Suprapubic skin (tissue), 4 donors: ENCODE measurements at regions not wholly inside any gene's neighbourhood (a gene's known extent, or its start where the extent isn't known, plus 50 kb on each side); places are given as distances from the start of the nearest gene placed in this dataset.

ENCODE experiments used
- DNase-seq, 2 donors: peaks; one replicate each; pipeline ENCODE4 v3.0.0-alpha.2; 2019; ENCODE audit warnings: low spot score in 2 of 2
- H3K27ac ChIP-seq: fragments of 200-600 bp; sonication (generic); one replicate; pipeline ENCODE4 v1.5.1; 2019
- H3K27me3 ChIP-seq: fragments of 200-600 bp; sonication (generic); one replicate; pipeline ENCODE4 v1.5.1; 2019
- H3K36me3 ChIP-seq: fragments of 200-600 bp; sonication (generic); one replicate; pipeline ENCODE4 v1.5.1; 2019
- H3K4me1 ChIP-seq: fragments of 200-600 bp; sonication (generic); one replicate; pipeline ENCODE4 v1.5.1; 2019
- H3K4me3 ChIP-seq: fragments of 200-600 bp; sonication (generic); one replicate; pipeline ENCODE4 v1.5.1; 2019; ENCODE audit warnings: mild to moderate bottlenecking
- H3K9me3 ChIP-seq: fragments of 200-600 bp; sonication (generic); one replicate; pipeline ENCODE4 v1.5.1; 2019
- EP300 ChIP-seq: sonication (generic); formaldehyde crosslinking; IDR thresholded peaks from one replicate; pipeline ENCODE4 v1.6.1; 2017; ENCODE audit warnings: antibody characterized with exemption
- POLR2A ChIP-seq, 2 donors: fragments of 450-650 bp; IDR thresholded peaks; one replicate each; pipeline ENCODE4 v1.6.1; 2017; ENCODE audit warnings: antibody characterized with exemption in 2 of 2, mild to moderate bottlenecking in 2 of 2, moderate library complexity in 2 of 2
- POLR2AphosphoS5 ChIP-seq, 3 donors: sonication (generic); formaldehyde crosslinking; IDR thresholded peaks; one replicate each; pipeline ENCODE4 v1.6.1; 2017; ENCODE audit warnings: antibody characterized with exemption in 3 of 3
- WGBS: methylation state at CpG from one replicate; pipeline ENCODE4 v1.1.5; 2018; 5-methylcytosine and 5-hydroxymethylcytosine counted together
- TF ChIP-seq, protein P1 (sequence below), 2 donors: fragments of 200-600 bp in 1 of 2; fragments of 450-650 bp in 1 of 2; sonication (generic) in 1 of 2; IDR thresholded peaks; one replicate each; pipeline ENCODE4 v1.5.1; 2016 to 2019; ENCODE audit warnings: antibody characterized with exemption in 2 of 2, mild to moderate bottlenecking in 1 of 2, moderate library complexity in 1 of 2

- Histone ChIP-seq H3K9me3 (no peaks in the 10 kb centered on the region), H3K36me3 (no peaks in the 10 kb centered on the region), H3K4me1 (no peaks in the 10 kb centered on the region), H3K4me3 (no peak overlapping the region), H3K27ac (no peak overlapping the region), H3K27me3 (no peaks in the 10 kb centered on the region)
- DNase-seq: no peak
- TF ChIP-seq POLR2A (IDR thresholded peaks at IDR 0.05) (no peak), POLR2AphosphoS5 (IDR thresholded peaks at IDR 0.05) (no peak), EP300 (no peak)
- TF ChIP-seq, protein P1, sequence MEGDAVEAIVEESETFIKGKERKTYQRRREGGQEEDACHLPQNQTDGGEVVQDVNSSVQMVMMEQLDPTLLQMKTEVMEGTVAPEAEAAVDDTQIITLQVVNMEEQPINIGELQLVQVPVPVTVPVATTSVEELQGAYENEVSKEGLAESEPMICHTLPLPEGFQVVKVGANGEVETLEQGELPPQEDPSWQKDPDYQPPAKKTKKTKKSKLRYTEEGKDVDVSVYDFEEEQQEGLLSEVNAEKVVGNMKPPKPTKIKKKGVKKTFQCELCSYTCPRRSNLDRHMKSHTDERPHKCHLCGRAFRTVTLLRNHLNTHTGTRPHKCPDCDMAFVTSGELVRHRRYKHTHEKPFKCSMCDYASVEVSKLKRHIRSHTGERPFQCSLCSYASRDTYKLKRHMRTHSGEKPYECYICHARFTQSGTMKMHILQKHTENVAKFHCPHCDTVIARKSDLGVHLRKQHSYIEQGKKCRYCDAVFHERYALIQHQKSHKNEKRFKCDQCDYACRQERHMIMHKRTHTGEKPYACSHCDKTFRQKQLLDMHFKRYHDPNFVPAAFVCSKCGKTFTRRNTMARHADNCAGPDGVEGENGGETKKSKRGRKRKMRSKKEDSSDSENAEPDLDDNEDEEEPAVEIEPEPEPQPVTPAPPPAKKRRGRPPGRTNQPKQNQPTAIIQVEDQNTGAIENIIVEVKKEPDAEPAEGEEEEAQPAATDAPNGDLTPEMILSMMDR (IDR thresholded peaks at IDR 0.05): no peak
Observed at GRCh38 chr3:78277801-78278200, 1237.9 kb downstream of the ROBO2 start.

- no peak overlapping the region for H3K4me3 ChIP-seq
- H3K36me3 ChIP-seq: no peaks in the 10 kb centered on the region
- H3K27me3 ChIP-seq: no peaks in the 10 kb centered on the region
- H3K27ac ChIP-seq: no peak overlapping the region
- H3K4me1 ChIP-seq: no peaks in the 10 kb centered on the region
- H3K9me3 ChIP-seq: no peaks in the 10 kb centered on the region
- no peak for DNase-seq
- TF ChIP-seq POLR2AphosphoS5 (IDR thresholded peaks at IDR 0.05) (no peak), POLR2A (IDR thresholded peaks at IDR 0.05) (no peak), EP300 (no peak)
- 85% methylated on average over 3 of the region's 3 CpGs for WGBS
Observed at GRCh38 chr3:78279091-78279490, 1239.2 kb downstream of the ROBO2 start.

DNA sequence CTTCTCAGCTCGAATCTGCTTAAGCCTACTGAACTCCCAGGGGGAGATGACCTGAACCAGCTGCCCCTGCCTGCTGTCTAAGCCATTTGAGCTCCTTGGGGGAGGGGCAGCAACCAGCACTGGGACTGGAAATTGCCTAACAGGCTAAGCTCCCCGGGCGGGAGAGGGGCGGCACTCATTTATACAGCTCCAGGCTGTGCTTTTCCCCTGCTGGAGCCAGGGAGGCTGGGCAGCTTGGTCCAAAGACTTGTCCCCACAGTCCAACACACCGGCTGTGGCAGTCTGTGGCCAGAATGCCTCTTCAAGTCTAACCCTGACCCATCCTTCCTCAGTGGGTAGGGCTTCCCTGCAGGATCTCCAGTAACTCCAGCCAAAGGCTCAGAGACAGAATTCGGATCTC is 1241.5 kb downstream of the ROBO2 start:
- H3K9me3 ChIP-seq: no peaks in the 10 kb centered on the region
- 88% methylated on average over 2 of the region's 6 CpGs for WGBS
- DNase-seq: no peak
- no peaks in the 10 kb centered on the region for H3K4me1 ChIP-seq
- no peaks in the 10 kb centered on the region for H3K27me3 ChIP-seq
- no peak overlapping the region for H3K4me3 ChIP-seq
- TF ChIP-seq, protein P1 (IDR thresholded peaks at IDR 0.05): no peak
- TF ChIP-seq POLR2AphosphoS5 (IDR thresholded peaks at IDR 0.05) (no peak), POLR2A (IDR thresholded peaks at IDR 0.05) (no peak), EP300 (no peak)
- H3K27ac ChIP-seq: no peak overlapping the region
- no peaks in the 10 kb centered on the region for H3K36me3 ChIP-seq

- H3K27ac ChIP-seq: no peak overlapping the region
- H3K27me3 ChIP-seq: no peaks in the 10 kb centered on the region
- no peaks in the 10 kb centered on the region for H3K9me3 ChIP-seq
- DNase-seq: no peak
- TF ChIP-seq POLR2A (IDR thresholded peaks at IDR 0.05) (no peak), POLR2AphosphoS5 (IDR thresholded peaks at IDR 0.05) (no peak), EP300 (no peak)
- TF ChIP-seq, protein P1 (IDR thresholded peaks at IDR 0.05): no peak
- H3K36me3 ChIP-seq: no peaks in the 10 kb centered on the region
- no peak overlapping the region for H3K4me3 ChIP-seq
- whole genome bisulfite sequencing: 93% methylated on average over 2 of the region's 2 CpGs
- H3K4me1 ChIP-seq: no peaks in the 10 kb centered on the region
Observed at GRCh38 chr3:78283994-78284393, 1244.1 kb downstream of the ROBO2 start.

- no peak overlapping the region for H3K4me3 ChIP-seq
- WGBS: 85% methylated on average over 6 of the region's 6 CpGs
- H3K36me3 ChIP-seq: no peaks in the 10 kb centered on the region
- H3K9me3 ChIP-seq: no peaks in the 10 kb centered on the region
- H3K4me1 ChIP-seq: no peaks in the 10 kb centered on the region
- no peak for TF ChIP-seq POLR2AphosphoS5 (IDR thresholded peaks at IDR 0.05)
- TF ChIP-seq EP300: no peak
- TF ChIP-seq, protein P1 (IDR thresholded peaks at IDR 0.05): no peak
- no peak for DNase-seq
- no peaks in the 10 kb centered on the region for H3K27me3 ChIP-seq
- H3K27ac ChIP-seq: no peak overlapping the region
Observed at GRCh38 chr3:78285032-78285728, 1245.3 kb downstream of the ROBO2 start.

- no peak overlapping the region for H3K4me3 ChIP-seq
- H3K4me1 ChIP-seq: no peaks in the 10 kb centered on the region
- no peak overlapping the region for H3K27ac ChIP-seq
- no peaks in the 10 kb centered on the region for H3K9me3 ChIP-seq
- H3K36me3 ChIP-seq: no peaks in the 10 kb centered on the region
- TF ChIP-seq POLR2AphosphoS5 (IDR thresholded peaks at IDR 0.05): no peak
- TF ChIP-seq POLR2A (IDR thresholded peaks at IDR 0.05): no peak
- no peak for TF ChIP-seq EP300
- TF ChIP-seq, protein P1 (IDR thresholded peaks at IDR 0.05): no peak
- no peak for DNase-seq
- H3K27me3 ChIP-seq: no peaks in the 10 kb centered on the region
Observed at GRCh38 chr3:78287085-78287484, 1247.2 kb downstream of the ROBO2 start.
